ENCODE measurements at regions not wholly inside any gene's neighbourhood (a gene's known extent, or its start where the extent isn't known, plus 50 kb on each side); places are given as distances from the start of the nearest gene placed in this dataset.

GRCh38 chr14:101193106-101193844, 289.8 kb upstream of the RTL1 start:
- TF ChIP-seq TAF1 (IDR thresholded peaks at IDR 0.05; ENCODE audit: low read depth) (no peak), EZH2 (IDR thresholded peaks at IDR 0.05; ENCODE audit: borderline replicate concordance, insufficient read depth, low read length, poor library complexity, severe bottlenecking) (no peak), POLR2AphosphoS5 (IDR thresholded peaks at IDR 0.05) (no peak), EP300 (conservative IDR thresholded peaks at IDR 0.05; ENCODE audit: poor library complexity, severe bottlenecking) (no peak), MXI1 (conservative IDR thresholded peaks at IDR 0.05; ENCODE audit: poor library complexity, severe bottlenecking) (no peak), RAD21 (conservative IDR thresholded peaks at IDR 0.05) (no peak)
- TF ChIP-seq, protein P1, sequence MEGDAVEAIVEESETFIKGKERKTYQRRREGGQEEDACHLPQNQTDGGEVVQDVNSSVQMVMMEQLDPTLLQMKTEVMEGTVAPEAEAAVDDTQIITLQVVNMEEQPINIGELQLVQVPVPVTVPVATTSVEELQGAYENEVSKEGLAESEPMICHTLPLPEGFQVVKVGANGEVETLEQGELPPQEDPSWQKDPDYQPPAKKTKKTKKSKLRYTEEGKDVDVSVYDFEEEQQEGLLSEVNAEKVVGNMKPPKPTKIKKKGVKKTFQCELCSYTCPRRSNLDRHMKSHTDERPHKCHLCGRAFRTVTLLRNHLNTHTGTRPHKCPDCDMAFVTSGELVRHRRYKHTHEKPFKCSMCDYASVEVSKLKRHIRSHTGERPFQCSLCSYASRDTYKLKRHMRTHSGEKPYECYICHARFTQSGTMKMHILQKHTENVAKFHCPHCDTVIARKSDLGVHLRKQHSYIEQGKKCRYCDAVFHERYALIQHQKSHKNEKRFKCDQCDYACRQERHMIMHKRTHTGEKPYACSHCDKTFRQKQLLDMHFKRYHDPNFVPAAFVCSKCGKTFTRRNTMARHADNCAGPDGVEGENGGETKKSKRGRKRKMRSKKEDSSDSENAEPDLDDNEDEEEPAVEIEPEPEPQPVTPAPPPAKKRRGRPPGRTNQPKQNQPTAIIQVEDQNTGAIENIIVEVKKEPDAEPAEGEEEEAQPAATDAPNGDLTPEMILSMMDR (IDR thresholded peaks at IDR 0.05; ENCODE audit: poor library complexity, severe bottlenecking), result no peak
- TF ChIP-seq, protein P2, sequence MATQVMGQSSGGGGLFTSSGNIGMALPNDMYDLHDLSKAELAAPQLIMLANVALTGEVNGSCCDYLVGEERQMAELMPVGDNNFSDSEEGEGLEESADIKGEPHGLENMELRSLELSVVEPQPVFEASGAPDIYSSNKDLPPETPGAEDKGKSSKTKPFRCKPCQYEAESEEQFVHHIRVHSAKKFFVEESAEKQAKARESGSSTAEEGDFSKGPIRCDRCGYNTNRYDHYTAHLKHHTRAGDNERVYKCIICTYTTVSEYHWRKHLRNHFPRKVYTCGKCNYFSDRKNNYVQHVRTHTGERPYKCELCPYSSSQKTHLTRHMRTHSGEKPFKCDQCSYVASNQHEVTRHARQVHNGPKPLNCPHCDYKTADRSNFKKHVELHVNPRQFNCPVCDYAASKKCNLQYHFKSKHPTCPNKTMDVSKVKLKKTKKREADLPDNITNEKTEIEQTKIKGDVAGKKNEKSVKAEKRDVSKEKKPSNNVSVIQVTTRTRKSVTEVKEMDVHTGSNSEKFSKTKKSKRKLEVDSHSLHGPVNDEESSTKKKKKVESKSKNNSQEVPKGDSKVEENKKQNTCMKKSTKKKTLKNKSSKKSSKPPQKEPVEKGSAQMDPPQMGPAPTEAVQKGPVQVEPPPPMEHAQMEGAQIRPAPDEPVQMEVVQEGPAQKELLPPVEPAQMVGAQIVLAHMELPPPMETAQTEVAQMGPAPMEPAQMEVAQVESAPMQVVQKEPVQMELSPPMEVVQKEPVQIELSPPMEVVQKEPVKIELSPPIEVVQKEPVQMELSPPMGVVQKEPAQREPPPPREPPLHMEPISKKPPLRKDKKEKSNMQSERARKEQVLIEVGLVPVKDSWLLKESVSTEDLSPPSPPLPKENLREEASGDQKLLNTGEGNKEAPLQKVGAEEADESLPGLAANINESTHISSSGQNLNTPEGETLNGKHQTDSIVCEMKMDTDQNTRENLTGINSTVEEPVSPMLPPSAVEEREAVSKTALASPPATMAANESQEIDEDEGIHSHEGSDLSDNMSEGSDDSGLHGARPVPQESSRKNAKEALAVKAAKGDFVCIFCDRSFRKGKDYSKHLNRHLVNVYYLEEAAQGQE (IDR thresholded peaks at IDR 0.05; ENCODE audit: borderline replicate concordance), result no peak

Measured in neural cell (in vitro differentiated cells).